K562 (cell line): ENCODE measurements at regions not wholly inside any gene's neighbourhood (a gene's known extent, or its start where the extent isn't known, plus 50 kb on each side); places are given as distances from the start of the nearest gene placed in this dataset.

Experiments
- ATAC-seq: fragments of 200-7000 bp; cut with Tn5 transposase; 3 replicates; pipeline ENCODE4 v1.9.1; 2020; ENCODE audit warnings: moderate library complexity
- BruUV-seq: library from RNA; stranded (reverse); fragments of 400-500 nt; replicated peaks from 2 replicates; lab custom pipeline; 2021; lab: Mats Ljungman, UMichigan
- CTCF ChIA-PET: fragments of 300-600 bp; formaldehyde crosslinking; extraction: SDS; loops from one replicate; lab custom pipeline; 2021; ENCODE audit warnings: low intra/inter-chr PET ratio; lab: Yijun Ruan, JAX
- POLR2A ChIA-PET: fragments of 300-600, 350-650 bp; sonication (Branson Sonifier 250); formaldehyde crosslinking; extraction: SDS; loops from one replicate; lab custom pipeline; 2021; ENCODE audit warnings: antibody characterized with exemption, inconsistent platforms; lab: Yijun Ruan, JAX
- DNase-seq, 4 experiments: peaks; one replicate each; pipeline versions ENCODE4 v3.0.0 to v3.0.0-alpha.2; 2011 to 2018; ENCODE audit warnings: low spot score in 3 of 4, mixed read lengths in 3 of 4; ENCODE audit errors: extremely low read depth in 1 of 4
- FAIRE-seq: peaks from 2 replicates; lab custom pipeline; 2011; peaks lifted over from hg19 to GRCh38; lab: Jason Lieb, UNC
- H2AFZ ChIP-seq: 2 replicates; pipeline ENCODE4 v1.6.0; 2011; ENCODE audit warnings: low read depth, low read length, control low read depth, inconsistent platforms
- H3K27ac ChIP-seq: fragments of 200-600 bp; 3 replicates; pipeline ENCODE4 v1.8.0; 2011; ENCODE audit warnings: low read depth, mild to moderate bottlenecking, control low read depth, inconsistent platforms, low read length, moderate library complexity, mixed read lengths; ENCODE audit errors: extremely low read depth
- H3K27me3 ChIP-seq, 2 experiments: fragments of 300-600 bp in 1 of 2; 2 replicates in 1 of 2; 3 replicates in 1 of 2; pipeline versions ENCODE4 v1.6.0 to v1.8.0; 2011; ENCODE audit warnings: inconsistent platforms in 2 of 2, low read length in 2 of 2, mild to moderate bottlenecking in 1 of 2, mixed read lengths in 1 of 2, moderate library complexity in 1 of 2; ENCODE audit not compliant: control insufficient read depth in 2 of 2, insufficient read depth in 2 of 2
- H3K36me3 ChIP-seq: fragments of 300-600 bp; 3 replicates; pipeline ENCODE4 v1.8.0; 2011; ENCODE audit warnings: mild to moderate bottlenecking, low read length, inconsistent platforms; ENCODE audit not compliant: control insufficient read depth, insufficient read depth
- H3K4me1 ChIP-seq, 2 experiments: fragments of 200-600 bp in 1 of 2; replicated peaks in 1 of 2; 2 replicates in 1 of 2; 3 replicates in 1 of 2; pipeline versions ENCODE4 v1.5.1 to v1.8.0; 2011; ENCODE audit warnings: inconsistent platforms in 2 of 2, low read length in 2 of 2, mild to moderate bottlenecking in 1 of 2, mixed read lengths in 1 of 2, moderate library complexity in 1 of 2; ENCODE audit not compliant: control insufficient read depth in 2 of 2, insufficient read depth in 2 of 2
- H3K4me2 ChIP-seq: 2 replicates; pipeline ENCODE4 v1.6.1; 2011; ENCODE audit warnings: low read length, control low read depth, inconsistent platforms, mixed read lengths; ENCODE audit not compliant: insufficient read depth
- H3K4me3 ChIP-seq: fragments of 200-600 bp; sonication (generic), shearing (Covaris generic); 2 replicates; pipeline ENCODE4 v1.5.1; 2016; ENCODE audit warnings: control low read depth, inconsistent platforms
- H3K79me2 ChIP-seq: fragments of 200-600 bp; 3 replicates; pipeline ENCODE4 v1.8.0; 2011; ENCODE audit warnings: low read length, inconsistent platforms; ENCODE audit not compliant: control insufficient read depth, insufficient read depth
- H3K9ac ChIP-seq, 2 experiments: 2 replicates each; pipeline versions ENCODE4 v1.6.0 to v1.6.1; 2011; ENCODE audit warnings: low read depth in 2 of 2, low read length in 2 of 2, control low read depth in 1 of 2, inconsistent platforms in 1 of 2, mild to moderate bottlenecking in 1 of 2, mixed read lengths in 1 of 2; ENCODE audit not compliant: insufficient read depth in 1 of 2
- H3K9me1 ChIP-seq: one replicate; pipeline ENCODE4 v1.6.0; 2011; ENCODE audit warnings: inconsistent platforms, mild to moderate bottlenecking, low read length, moderate library complexity; ENCODE audit not compliant: control insufficient read depth, insufficient read depth
- H3K9me3 ChIP-seq: replicated peaks from 2 replicates; pipeline ENCODE4 v1.5.1; 2011; ENCODE audit warnings: low read depth, low read length, inconsistent platforms; ENCODE audit not compliant: control insufficient read depth, insufficient read depth
- H4K20me1 ChIP-seq: replicated peaks from 2 replicates; pipeline ENCODE4 v1.6.1; 2011; ENCODE audit warnings: low read length, inconsistent platforms, mixed read lengths; ENCODE audit not compliant: control insufficient read depth, insufficient read depth
- CAMTA2 ChIP-seq: fragments of 250-450 bp; sonication (Bioruptor Pico); conservative IDR thresholded peaks from 2 replicates; pipeline ENCODE4 v1.5.1; 2022
- EZH2 ChIP-seq: IDR thresholded peaks from 2 replicates; pipeline ENCODE4 v1.6.1; 2012; ENCODE audit warnings: low read depth, mild to moderate bottlenecking, inconsistent platforms, low read length, borderline replicate concordance
- GATAD2A ChIP-seq: fragments of 450-650 bp; IDR thresholded peaks from 2 replicates; pipeline ENCODE4 v1.6.1; 2017
- GTF2A2 ChIP-seq: IDR thresholded peaks from 2 replicates; pipeline ENCODE4 v1.6.1; 2016; ENCODE audit warnings: mild to moderate bottlenecking, missing genetic modification characterization, missing compliant biosample characterization
- KLF10 ChIP-seq: fragments of 250-450 bp; sonication (Bioruptor Pico); IDR thresholded peaks from 2 replicates; pipeline ENCODE4 v1.6.1; 2021; ENCODE audit warnings: matching md5 sums
- NELFE ChIP-seq: IDR thresholded peaks from 2 replicates; pipeline ENCODE4 v1.6.1; 2011; ENCODE audit warnings: mild to moderate bottlenecking; ENCODE audit not compliant: insufficient read depth, insufficient read length
- PTBP1 ChIP-seq: fragments of 200-400 bp; formaldehyde crosslinking; IDR thresholded peaks from 2 replicates; pipeline ENCODE4 v1.6.1; 2017; ENCODE audit warnings: low read depth, low read length
- SAFB2 ChIP-seq: fragments of 200-400 bp; formaldehyde crosslinking; IDR thresholded peaks from 2 replicates; pipeline ENCODE4 v1.6.1; 2018; ENCODE audit warnings: borderline replicate concordance, low read length, low read depth, moderate library complexity; ENCODE audit not compliant: severe bottlenecking
- UBTF ChIP-seq, 2 experiments: IDR thresholded peaks; 2 replicates each; pipeline ENCODE4 v1.6.1; 2012; ENCODE audit warnings: improper control_type of control experiment in 2 of 2, low read depth in 2 of 2, low read length in 2 of 2, borderline replicate concordance in 1 of 2
- WGBS: fragments of 100-300 bp; shearing (Covaris generic); methylation state at CpG from one replicate; pipeline ENCODE4 v1.1.6; 2016; ENCODE audit warnings: low coverage, mixed read lengths; ENCODE audit not compliant: insufficient coverage; ENCODE audit errors: missing lambda C conversion rate; 5-methylcytosine and 5-hydroxymethylcytosine counted together
- in situ Hi-C: fragments of 300-500 bp; cut with MboI; formaldehyde crosslinking; loops from 4 replicates; pipeline ENCODE4 v1.15.0; 2018; ENCODE audit warnings: inconsistent platforms, mixed read lengths
- intact Hi-C: fragments of 100-400 bp; cut with micrococcal nuclease; formaldehyde crosslinking; loops from 2 replicates; pipeline ENCODE4 v1.14.2; 2022
- TF ChIP-seq, protein P1 (sequence below): fragments of 200-800 bp; sonication (Bioruptor generic); IDR thresholded peaks from 2 replicates; pipeline ENCODE4 v1.6.1; 2017; ENCODE audit warnings: missing genetic modification characterization, missing compliant biosample characterization
- TF ChIP-seq, protein P2 (sequence below): fragments of 250-450 bp; sonication (Bioruptor Pico); IDR thresholded peaks from 2 replicates; pipeline ENCODE4 v1.5.0; 2021; ENCODE audit warnings: mild to moderate bottlenecking, borderline replicate concordance

- TF ChIP-seq, protein P1, sequence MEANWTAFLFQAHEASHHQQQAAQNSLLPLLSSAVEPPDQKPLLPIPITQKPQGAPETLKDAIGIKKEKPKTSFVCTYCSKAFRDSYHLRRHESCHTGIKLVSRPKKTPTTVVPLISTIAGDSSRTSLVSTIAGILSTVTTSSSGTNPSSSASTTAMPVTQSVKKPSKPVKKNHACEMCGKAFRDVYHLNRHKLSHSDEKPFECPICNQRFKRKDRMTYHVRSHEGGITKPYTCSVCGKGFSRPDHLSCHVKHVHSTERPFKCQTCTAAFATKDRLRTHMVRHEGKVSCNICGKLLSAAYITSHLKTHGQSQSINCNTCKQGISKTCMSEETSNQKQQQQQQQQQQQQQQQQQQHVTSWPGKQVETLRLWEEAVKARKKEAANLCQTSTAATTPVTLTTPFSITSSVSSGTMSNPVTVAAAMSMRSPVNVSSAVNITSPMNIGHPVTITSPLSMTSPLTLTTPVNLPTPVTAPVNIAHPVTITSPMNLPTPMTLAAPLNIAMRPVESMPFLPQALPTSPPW (CRISPR knock-in tag), result no peak
Observed at GRCh38 chr1:232883992-232884661, 66.3 kb upstream of the NTPCR start (continued).

- H3K27me3 ChIP-seq, result peaks cover 0 to 4% of the 10 kb centered on the region in 2 experiments; a peak in 1 of 5 replicates
- TF ChIP-seq PTBP1 (no peak), CAMTA2 (CRISPR knock-in tag) (no peak), EZH2 (no peak), NELFE (no peak), KLF10 (CRISPR knock-in tag) (no peak), UBTF (IDR thresholded peaks at IDR 0.05; ENCODE audit: borderline replicate concordance in 1 of 2, low read depth in 2 of 2, low read length in 2 of 2) (no peak), GTF2A2 (tag) (no peak), GATAD2A (no peak), SAFB2 (no peak)
- TF ChIP-seq, protein P2, sequence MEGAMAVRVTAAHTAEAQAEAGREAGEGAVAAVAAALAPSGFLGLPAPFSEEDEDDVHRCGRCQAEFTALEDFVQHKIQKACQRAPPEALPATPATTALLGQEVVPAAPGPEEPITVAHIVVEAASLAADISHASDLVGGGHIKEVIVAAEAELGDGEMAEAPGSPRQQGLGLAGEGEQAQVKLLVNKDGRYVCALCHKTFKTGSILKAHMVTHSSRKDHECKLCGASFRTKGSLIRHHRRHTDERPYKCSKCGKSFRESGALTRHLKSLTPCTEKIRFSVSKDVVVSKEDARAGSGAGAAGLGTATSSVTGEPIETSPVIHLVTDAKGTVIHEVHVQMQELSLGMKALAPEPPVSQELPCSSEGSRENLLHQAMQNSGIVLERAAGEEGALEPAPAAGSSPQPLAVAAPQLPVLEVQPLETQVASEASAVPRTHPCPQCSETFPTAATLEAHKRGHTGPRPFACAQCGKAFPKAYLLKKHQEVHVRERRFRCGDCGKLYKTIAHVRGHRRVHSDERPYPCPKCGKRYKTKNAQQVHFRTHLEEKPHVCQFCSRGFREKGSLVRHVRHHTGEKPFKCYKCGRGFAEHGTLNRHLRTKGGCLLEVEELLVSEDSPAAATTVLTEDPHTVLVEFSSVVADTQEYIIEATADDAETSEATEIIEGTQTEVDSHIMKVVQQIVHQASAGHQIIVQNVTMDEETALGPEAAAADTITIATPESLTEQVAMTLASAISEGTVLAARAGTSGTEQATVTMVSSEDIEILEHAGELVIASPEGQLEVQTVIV (CRISPR knock-in tag), result no peak
- no peak overlapping the region for H3K4me2 ChIP-seq
- CTCF ChIA-PET, result no interaction called here
- no peak for DNase-seq
- H3K9me1 ChIP-seq, result no peaks in the 10 kb centered on the region
- ATAC-seq, result no peak
- no peak overlapping the region for H2AFZ ChIP-seq
- H3K4me3 ChIP-seq, result no peak overlapping the region
- no peaks in the 10 kb centered on the region for H3K79me2 ChIP-seq
- 0% methylated on average over 2 of the region's 2 CpGs for WGBS
- no peaks in the 10 kb centered on the region for H4K20me1 ChIP-seq
- POLR2A ChIA-PET, result interaction anchor here (1.0 kb wide), 1 partner anchor 31 kb away, joined by 3 read pairs; no protein-coding TSS in a partner anchor
- H3K27ac ChIP-seq, result no peak overlapping the region
- no peaks in the 10 kb centered on the region for H3K36me3 ChIP-seq
- BruUV-seq, result no TSS peak
- in situ Hi-C loops (no loop called here), intact Hi-C loops (no loop called here)
- FAIRE-seq, result no peak
- H3K9me3 ChIP-seq, result no peaks in the 10 kb centered on the region
- no peaks in the 10 kb centered on the region for H3K4me1 ChIP-seq
- no peak overlapping the region for H3K9ac ChIP-seq
Observed at GRCh38 chr1:232886271-232886670, 64.1 kb upstream of the NTPCR start.
